ENCODE measurements at regions not wholly inside any gene's neighbourhood (a gene's known extent, or its start where the extent isn't known, plus 50 kb on each side); places are given as distances from the start of the nearest gene placed in this dataset.

- H2AFZ ChIP-seq (ENCODE audit: low read length) = no peak overlapping the region
- no peak overlapping the region for H3K56ac ChIP-seq (ENCODE audit: insufficient read length, low read depth, low read length)
- H2AK5ac ChIP-seq (ENCODE audit: insufficient read length, low read length) = no peak overlapping the region
- H4K91ac ChIP-seq (ENCODE audit: insufficient read length, low read depth, low read length) = no peak overlapping the region
- H3K36me3 Mint-ChIP-seq (ENCODE audit: insufficient read depth in 1 of 3, low read depth in 3 of 3) = no peaks in the 10 kb centered on the region
- no peak overlapping the region for H2BK20ac ChIP-seq (ENCODE audit: low read depth, low read length, poor library complexity, severe bottlenecking)
- no peak overlapping the region for H2BK5ac ChIP-seq (ENCODE audit: insufficient read length, low read length)
- WGBS (ENCODE audit: extremely low coverage, insufficient read length, low lambda C conversion rate) = no CpG with 5 or more reads among the region's 3 CpGs
- H2BK12ac ChIP-seq (ENCODE audit: insufficient read length, low read depth, low read length) = no peak overlapping the region
- no peak overlapping the region for H4K5ac ChIP-seq (ENCODE audit: insufficient read length, low read depth, low read length)
- no peaks in the 10 kb centered on the region for H3K27me3 Mint-ChIP-seq (ENCODE audit: low read depth)
- H3K4me3 Mint-ChIP-seq = no peak overlapping the region
- H3K79me1 ChIP-seq (ENCODE audit: insufficient read depth, low read depth, low read length, poor library complexity, severe bottlenecking) = no peaks in the 10 kb centered on the region
- no peak overlapping the region for H3K27ac ChIP-seq (ENCODE audit: insufficient read length, low read depth, low read length)
- H3K9me3 ChIP-seq (ENCODE audit: control insufficient read depth, low read depth, low read length) = no peaks in the 10 kb centered on the region
- no peaks in the 10 kb centered on the region for H3K4me1 Mint-ChIP-seq
- no peaks in the 10 kb centered on the region for H3K23me2 ChIP-seq (ENCODE audit: insufficient read length, low read depth, low read length, poor library complexity, severe bottlenecking)
- no peaks in the 10 kb centered on the region for H3K4me1 ChIP-seq (ENCODE audit: insufficient read depth, low read length)
- no peak overlapping the region for H2BK120ac ChIP-seq (ENCODE audit: low read depth, low read length, poor library complexity, severe bottlenecking)
- no peak overlapping the region for H3T11ph ChIP-seq (ENCODE audit: low read length)
- H3K9ac ChIP-seq (ENCODE audit: extremely low read depth, insufficient read length, low read length) = no peak overlapping the region
- no peak overlapping the region for H3K4me2 ChIP-seq (ENCODE audit: insufficient read depth, insufficient read length, low read length)
- no peak overlapping the region for H2BK15ac ChIP-seq (ENCODE audit: low read depth, low read length)
- H3K23ac ChIP-seq (ENCODE audit: insufficient read length, low read depth, low read length) = no peak overlapping the region
- no peak overlapping the region for H3K18ac ChIP-seq (ENCODE audit: insufficient read length, low read depth, low read length)
- no peak for TF ChIP-seq CTCF (conservative IDR thresholded peaks at IDR 0.05)
- H3K14ac ChIP-seq (ENCODE audit: insufficient read depth, low read length) = no peak overlapping the region
- H4K20me1 ChIP-seq (ENCODE audit: control insufficient read depth, insufficient read depth, insufficient read length) = no peaks in the 10 kb centered on the region
- H4K8ac ChIP-seq (replicated peaks; ENCODE audit: insufficient read length, low read depth, low read length) = no peak overlapping the region
- no peaks in the 10 kb centered on the region for H3K79me2 ChIP-seq (ENCODE audit: insufficient read depth, low read length)
- no peak for DNase-seq
- H3K4ac ChIP-seq (ENCODE audit: low read depth, low read length) = no peak overlapping the region
- H3K27ac Mint-ChIP-seq = no peak overlapping the region
- no peaks in the 10 kb centered on the region for H3K27me3 ChIP-seq (ENCODE audit: insufficient read depth, low read length)
- peaks cover 3 to 5% of the 10 kb centered on the region in 2 experiments; a peak in 3 of 5 replicates for H3K9me3 Mint-ChIP-seq
These were observed 202.6 kb downstream of the C7orf25 start for GRCh38 chr7:42709284-42709683.
